Panc1 (cell line): ENCODE measurements at regions not wholly inside any gene's neighbourhood (a gene's known extent, or its start where the extent isn't known, plus 50 kb on each side); places are given as distances from the start of the nearest gene placed in this dataset.

Source experiments
- CTCF ChIP-seq: fragments of 450-650 bp; IDR thresholded peaks from 2 replicates; pipeline ENCODE4 v1.5.1; 2017; ENCODE audit warnings: mild to moderate bottlenecking
- POLR2AphosphoS5 ChIP-seq: IDR thresholded peaks from 2 replicates; pipeline ENCODE4 v1.6.1; 2012; ENCODE audit warnings: mild to moderate bottlenecking, low read depth, low read length, moderate library complexity
- TCF7L2 ChIP-seq: IDR thresholded peaks from 2 replicates; pipeline ENCODE4 v1.6.1; 2011; ENCODE audit warnings: mild to moderate bottlenecking, low read depth, low read length, inconsistent platforms

- no peak for TF ChIP-seq POLR2AphosphoS5
- no peak for TF ChIP-seq CTCF
- TF ChIP-seq TCF7L2: no peak
These were observed 190.4 kb downstream of the SALL1 start for GRCh38 chr16:50960517-50961202.
